Brain microvascular endothelial cell (primary cell): ENCODE measurements at regions not wholly inside any gene's neighbourhood (a gene's known extent, or its start where the extent isn't known, plus 50 kb on each side); places are given as distances from the start of the nearest gene placed in this dataset.

Source experiments
- DNase-seq: peaks from one replicate; pipeline ENCODE4 v3.0.0-alpha.2; 2020
- H3K27ac ChIP-seq: fragments of 250-450 bp; sonication (Bioruptor Pico); 2 replicates; pipeline ENCODE4 v1.5.1; 2020; ENCODE audit warnings: mild to moderate bottlenecking, moderate library complexity
- H3K27me3 ChIP-seq: fragments of 250-450 bp; sonication (Bioruptor Pico); replicated peaks from 2 replicates; pipeline ENCODE4 v1.5.1; 2020; ENCODE audit warnings: mild to moderate bottlenecking
- H3K36me3 ChIP-seq: fragments of 250-450 bp; sonication (Bioruptor Pico); replicated peaks from 2 replicates; pipeline ENCODE4 v1.5.1; 2020; ENCODE audit warnings: mild to moderate bottlenecking
- H3K4me3 ChIP-seq: 2 replicates; pipeline ENCODE4 v1.5.1; 2011; ENCODE audit warnings: low read depth, mild to moderate bottlenecking, control low read depth, low read length, moderate library complexity
- in situ Hi-C: cut with HindIII; loops from 2 replicates; pipeline ENCODE4 v1.10.0; 2017; ENCODE audit warnings: low sequenced_read_pairs, low pct_ligation_motif_present
- TF ChIP-seq, protein P1 (sequence below): IDR thresholded peaks from 2 replicates; pipeline ENCODE4 v1.5.1; 2011; ENCODE audit warnings: low read depth, mild to moderate bottlenecking, moderate library complexity, low read length, control low read depth, inconsistent platforms; ENCODE audit errors: missing control alignments

DNA sequence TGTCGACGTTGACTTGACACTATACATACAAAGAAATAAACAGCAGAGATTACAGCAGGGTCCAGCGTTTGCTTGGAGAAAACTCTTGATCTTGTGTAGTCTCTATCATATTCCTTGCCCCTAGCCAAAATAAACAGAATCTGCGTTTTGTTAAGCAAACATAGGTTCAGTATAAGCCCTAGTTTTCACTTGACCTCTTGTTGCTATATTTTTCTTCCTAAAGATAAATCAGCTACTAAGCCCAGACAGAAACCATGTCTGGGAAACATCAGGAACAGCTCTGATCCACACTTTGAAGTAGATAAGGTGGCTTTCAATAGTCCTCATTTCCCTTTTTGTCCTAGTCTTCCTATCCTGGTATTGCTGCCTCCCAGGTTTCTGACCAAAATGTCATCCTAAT is 328.2 kb upstream of the MAGI2 start:
- Histone ChIP-seq H3K27ac (peak overlapping the region; percentile 45), H3K36me3 (no peaks in the 10 kb centered on the region), H3K4me3 (no peak overlapping the region), H3K27me3 (no peaks in the 10 kb centered on the region)
- DNase-seq, result peak; percentile 41
- in situ Hi-C loops, result no loop called here
- TF ChIP-seq, protein P1, sequence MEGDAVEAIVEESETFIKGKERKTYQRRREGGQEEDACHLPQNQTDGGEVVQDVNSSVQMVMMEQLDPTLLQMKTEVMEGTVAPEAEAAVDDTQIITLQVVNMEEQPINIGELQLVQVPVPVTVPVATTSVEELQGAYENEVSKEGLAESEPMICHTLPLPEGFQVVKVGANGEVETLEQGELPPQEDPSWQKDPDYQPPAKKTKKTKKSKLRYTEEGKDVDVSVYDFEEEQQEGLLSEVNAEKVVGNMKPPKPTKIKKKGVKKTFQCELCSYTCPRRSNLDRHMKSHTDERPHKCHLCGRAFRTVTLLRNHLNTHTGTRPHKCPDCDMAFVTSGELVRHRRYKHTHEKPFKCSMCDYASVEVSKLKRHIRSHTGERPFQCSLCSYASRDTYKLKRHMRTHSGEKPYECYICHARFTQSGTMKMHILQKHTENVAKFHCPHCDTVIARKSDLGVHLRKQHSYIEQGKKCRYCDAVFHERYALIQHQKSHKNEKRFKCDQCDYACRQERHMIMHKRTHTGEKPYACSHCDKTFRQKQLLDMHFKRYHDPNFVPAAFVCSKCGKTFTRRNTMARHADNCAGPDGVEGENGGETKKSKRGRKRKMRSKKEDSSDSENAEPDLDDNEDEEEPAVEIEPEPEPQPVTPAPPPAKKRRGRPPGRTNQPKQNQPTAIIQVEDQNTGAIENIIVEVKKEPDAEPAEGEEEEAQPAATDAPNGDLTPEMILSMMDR, result no peak

- Histone ChIP-seq H3K4me3 (no peak overlapping the region), H3K27ac (peak overlapping the region; percentile 59), H3K36me3 (no peaks in the 10 kb centered on the region), H3K27me3 (no peaks in the 10 kb centered on the region)
- in situ Hi-C loops, result no loop called here
- TF ChIP-seq, protein P1, result no peak
- DNase-seq, result peak; percentile 84
These were observed 325.6 kb upstream of the MAGI2 start for GRCh38 chr7:79778786-79779770.

DNA sequence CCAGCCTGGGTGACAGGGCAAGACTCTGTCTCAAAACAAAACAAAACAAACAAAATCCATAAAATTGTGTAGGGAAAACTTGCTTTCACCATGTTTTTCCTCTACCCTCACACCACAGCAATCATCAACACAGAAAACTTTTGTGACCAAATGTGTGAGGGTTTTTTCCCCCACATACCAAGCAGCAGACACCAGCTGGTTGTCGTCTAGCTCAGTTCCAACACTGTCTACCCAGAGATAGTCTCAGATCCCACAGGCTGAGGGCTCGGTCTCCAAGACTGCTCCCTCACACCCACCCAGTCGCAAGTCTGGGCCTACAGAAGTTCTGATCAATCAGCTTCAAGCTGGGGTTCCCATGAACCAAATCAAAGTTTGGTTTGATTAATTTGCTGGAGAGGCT is 322.4 kb upstream of the MAGI2 start:
- Histone ChIP-seq H3K36me3 (no peaks in the 10 kb centered on the region), H3K27ac (no peak overlapping the region), H3K27me3 (no peaks in the 10 kb centered on the region), H3K4me3 (no peak overlapping the region)
- TF ChIP-seq, protein P1, result no peak
- in situ Hi-C loops, result no loop called here
- DNase-seq, result no peak

DNA sequence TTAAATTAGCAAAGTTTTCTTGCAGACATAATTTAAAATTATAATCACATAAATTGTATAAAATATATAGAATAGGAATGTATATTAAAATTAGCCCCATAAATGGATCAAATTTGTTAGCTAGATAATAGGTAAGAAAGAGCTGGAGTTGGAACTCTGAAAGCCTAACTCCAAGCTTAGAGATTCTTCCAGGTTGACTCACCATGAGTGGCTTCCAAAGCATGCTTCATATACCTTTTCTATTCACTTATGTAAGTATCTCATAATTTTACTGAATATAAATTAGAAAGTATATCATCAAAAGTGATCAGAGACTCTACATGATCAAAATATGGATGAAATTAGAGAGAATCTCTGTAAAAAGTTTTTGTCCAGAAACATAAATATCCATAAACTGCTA is 320.7 kb upstream of the MAGI2 start:
- DNase-seq, result no peak
- TF ChIP-seq, protein P1, result no peak
- Histone ChIP-seq H3K27ac (no peak overlapping the region), H3K4me3 (no peak overlapping the region), H3K36me3 (no peaks in the 10 kb centered on the region), H3K27me3 (no peaks in the 10 kb centered on the region)
- in situ Hi-C loops, result no loop called here

DNA sequence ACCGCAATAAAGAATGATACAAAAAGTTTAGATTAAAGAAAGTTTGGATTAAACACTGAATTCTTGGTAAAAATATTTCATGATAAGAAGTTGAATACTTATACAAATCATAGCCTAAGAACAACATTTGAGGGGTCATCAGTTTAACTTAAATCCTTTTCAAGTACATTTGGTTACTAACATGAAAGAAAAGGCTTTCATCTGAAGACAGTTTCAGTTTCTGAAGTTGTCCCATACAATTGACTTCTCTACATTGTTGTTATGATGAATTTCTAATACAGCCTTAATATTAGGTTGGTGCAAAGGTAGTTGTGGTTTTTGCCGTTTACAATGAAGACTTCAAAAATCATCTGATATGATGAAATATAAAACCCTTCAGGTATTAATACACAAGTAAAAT is 317.5 kb upstream of the MAGI2 start:
- H3K36me3 ChIP-seq, result no peaks in the 10 kb centered on the region
- no peaks in the 10 kb centered on the region for H3K27me3 ChIP-seq
- in situ Hi-C loops, result no loop called here
- DNase-seq, result no peak
- H3K27ac ChIP-seq, result no peak overlapping the region
- TF ChIP-seq, protein P1, result no peak
- H3K4me3 ChIP-seq, result no peak overlapping the region
